ENCODE measurements at regions not wholly inside any gene's neighbourhood (a gene's known extent, or its start where the extent isn't known, plus 50 kb on each side); places are given as distances from the start of the nearest gene placed in this dataset.

DNA sequence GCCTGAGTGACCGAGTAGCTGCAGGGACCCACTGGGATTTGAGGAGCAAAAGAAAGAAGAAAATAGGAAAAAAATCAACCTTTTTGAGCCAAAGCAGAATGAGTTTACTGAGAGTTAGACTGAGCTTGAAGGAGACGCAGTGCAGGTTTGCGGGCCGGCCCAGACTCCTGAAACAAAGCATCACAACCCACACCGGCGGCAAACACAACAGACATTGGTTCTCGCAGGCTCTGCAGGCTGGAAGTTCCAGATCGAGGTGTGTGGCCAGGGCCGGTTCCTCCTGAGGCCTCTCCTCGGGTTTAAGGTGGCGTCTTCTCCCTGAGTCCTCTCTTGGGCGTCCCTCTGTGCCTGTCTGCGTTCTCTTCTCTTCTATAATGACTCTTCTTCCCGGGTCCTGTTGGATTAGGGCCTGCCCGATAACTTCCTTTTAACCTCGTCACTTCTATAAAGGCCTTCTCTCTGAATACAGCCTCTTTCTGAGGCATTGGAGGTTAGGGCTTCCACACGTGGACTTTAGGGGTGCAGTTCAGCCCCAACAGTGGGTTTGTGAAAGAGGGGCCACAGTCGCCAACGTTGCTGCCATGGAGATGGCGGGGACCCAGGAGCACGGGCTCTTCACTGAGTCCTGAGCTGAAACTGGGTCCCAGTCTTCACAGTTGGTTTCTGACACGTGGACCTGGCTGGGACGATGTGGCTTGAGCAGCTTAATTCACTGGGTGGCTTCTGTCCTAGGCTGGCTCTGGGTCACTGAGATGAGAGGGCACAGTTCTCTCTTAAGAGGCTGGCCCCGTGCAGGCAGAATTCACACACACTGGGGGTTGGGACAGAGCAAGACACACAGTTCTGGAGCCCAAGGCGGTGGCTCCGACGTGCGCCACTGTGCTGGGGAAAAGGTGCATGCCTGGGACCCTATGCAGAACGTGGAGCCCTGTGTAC lies 1047.7 kb downstream of the BRD1 start:
- Histone ChIP-seq H3K9ac (ENCODE audit: low read length) (no peak overlapping the region), H3K4me3 (ENCODE audit: low read length) (no peak overlapping the region), H3K27ac (ENCODE audit: low read depth, low read length) (no peak overlapping the region)

GRCh38 chr22:48779211-48779643 lies 1048.4 kb downstream of the BRD1 start:
- H3K27me3 ChIP-seq (ENCODE audit: control insufficient read depth, insufficient read depth, low read length) = no peaks in the 10 kb centered on the region
- H3K9ac ChIP-seq (ENCODE audit: low read length) = no peak overlapping the region
- H3K27ac ChIP-seq (ENCODE audit: low read depth, low read length) = no peak overlapping the region
- H3K4me1 ChIP-seq (ENCODE audit: control insufficient read depth, insufficient read depth, low read length) = no peaks in the 10 kb centered on the region
- H3K4me3 ChIP-seq (ENCODE audit: low read length) = no peak overlapping the region
- no peaks in the 10 kb centered on the region for H3K36me3 ChIP-seq (ENCODE audit: control insufficient read depth, insufficient read depth, low read length)

More for the DNA sequence above, 1047.7 kb downstream of the BRD1 start:
- Histone ChIP-seq H3K4me1 (ENCODE audit: control insufficient read depth, insufficient read depth, low read length) (no peaks in the 10 kb centered on the region), H3K36me3 (ENCODE audit: control insufficient read depth, insufficient read depth, low read length) (no peaks in the 10 kb centered on the region), H3K27me3 (ENCODE audit: control insufficient read depth, insufficient read depth, low read length) (no peaks in the 10 kb centered on the region)

DNA sequence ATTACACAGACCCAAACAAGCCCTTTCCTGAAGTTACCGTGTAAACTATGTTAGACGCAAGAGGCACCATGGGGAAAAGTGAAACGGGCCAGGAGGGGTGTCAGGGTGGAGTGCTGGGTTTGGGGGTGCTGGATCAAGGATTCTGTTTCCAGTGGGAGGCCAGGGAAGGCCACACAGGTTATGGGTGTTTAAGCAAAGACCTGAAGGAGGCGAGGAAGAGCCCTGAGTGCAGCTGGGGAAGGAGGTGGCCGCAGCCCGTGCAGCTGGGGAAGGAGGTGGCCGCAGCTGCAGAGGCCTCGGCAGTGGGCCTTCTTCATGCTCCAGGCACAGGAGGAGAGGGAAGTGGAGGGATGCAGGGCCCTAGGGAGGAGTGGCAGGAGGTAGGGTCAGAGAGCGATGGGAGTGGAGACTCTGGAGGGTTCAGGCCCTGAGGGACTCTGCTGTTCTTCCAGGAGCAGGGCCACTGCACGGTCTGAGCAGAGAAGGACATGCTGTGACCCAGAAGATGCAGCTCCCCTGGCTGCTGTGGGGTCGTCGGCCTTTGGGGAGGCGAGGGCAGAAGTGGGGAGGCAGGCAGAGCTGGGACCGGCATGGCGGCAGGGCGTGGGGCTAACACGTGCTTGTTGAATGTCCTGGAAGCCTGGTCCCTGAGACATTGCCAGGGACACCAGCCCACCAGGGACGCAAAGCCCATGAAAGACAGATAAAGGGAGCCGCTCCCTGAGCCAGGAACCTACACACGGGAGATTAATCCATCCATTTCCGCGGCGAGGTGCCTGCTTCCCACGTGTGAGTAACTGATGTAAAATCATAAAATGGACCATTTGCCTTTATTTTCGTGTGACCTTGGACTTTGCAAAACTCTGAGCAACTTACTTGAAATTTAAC lies 1049.1 kb downstream of the BRD1 start:
- no peaks in the 10 kb centered on the region for H3K27me3 ChIP-seq (ENCODE audit: control insufficient read depth, insufficient read depth, low read length)
- H3K4me3 ChIP-seq (ENCODE audit: low read length) = no peak overlapping the region
- no peaks in the 10 kb centered on the region for H3K4me1 ChIP-seq (ENCODE audit: control insufficient read depth, insufficient read depth, low read length)
- no peak overlapping the region for H3K9ac ChIP-seq (ENCODE audit: low read length)
- no peak overlapping the region for H3K27ac ChIP-seq (ENCODE audit: low read depth, low read length)
- no peaks in the 10 kb centered on the region for H3K36me3 ChIP-seq (ENCODE audit: control insufficient read depth, insufficient read depth, low read length)

GRCh38 chr22:48772286-48772907 lies 1055.3 kb downstream of the BRD1 start:
- Histone ChIP-seq H3K4me3 (ENCODE audit: low read length) (no peak overlapping the region), H3K4me1 (ENCODE audit: control insufficient read depth, insufficient read depth, low read length) (no peaks in the 10 kb centered on the region), H3K27me3 (ENCODE audit: control insufficient read depth, insufficient read depth, low read length) (no peaks in the 10 kb centered on the region), H3K36me3 (ENCODE audit: control insufficient read depth, insufficient read depth, low read length) (no peaks in the 10 kb centered on the region), H3K9ac (ENCODE audit: low read length) (no peak overlapping the region), H3K27ac (ENCODE audit: low read depth, low read length) (no peak overlapping the region)

GRCh38 chr22:48765595-48765994 lies 1062.1 kb downstream of the BRD1 start:
- no peak overlapping the region for H3K4me3 ChIP-seq (ENCODE audit: low read length)
- H3K4me1 ChIP-seq (ENCODE audit: control insufficient read depth, insufficient read depth, low read length) = no peaks in the 10 kb centered on the region
- no peak overlapping the region for H3K9ac ChIP-seq (ENCODE audit: low read length)
- H3K27ac ChIP-seq (ENCODE audit: low read depth, low read length) = no peak overlapping the region
- H3K27me3 ChIP-seq (ENCODE audit: control insufficient read depth, insufficient read depth, low read length) = no peaks in the 10 kb centered on the region
- H3K36me3 ChIP-seq (ENCODE audit: control insufficient read depth, insufficient read depth, low read length) = no peaks in the 10 kb centered on the region

- Histone ChIP-seq H3K4me1 (ENCODE audit: control insufficient read depth, insufficient read depth, low read length) (no peaks in the 10 kb centered on the region), H3K27ac (ENCODE audit: low read depth, low read length) (no peak overlapping the region), H3K27me3 (ENCODE audit: control insufficient read depth, insufficient read depth, low read length) (no peaks in the 10 kb centered on the region), H3K9ac (ENCODE audit: low read length) (no peak overlapping the region), H3K4me3 (ENCODE audit: low read length) (no peak overlapping the region), H3K36me3 (ENCODE audit: control insufficient read depth, insufficient read depth, low read length) (no peaks in the 10 kb centered on the region)
These were observed 1066.1 kb downstream of the BRD1 start for GRCh38 chr22:48761546-48761945.

GRCh38 chr22:48760481-48761390 lies 1066.9 kb downstream of the BRD1 start:
- Histone ChIP-seq H3K27ac (ENCODE audit: low read depth, low read length) (no peak overlapping the region), H3K4me3 (ENCODE audit: low read length) (no peak overlapping the region), H3K27me3 (ENCODE audit: control insufficient read depth, insufficient read depth, low read length) (no peaks in the 10 kb centered on the region), H3K4me1 (ENCODE audit: control insufficient read depth, insufficient read depth, low read length) (no peaks in the 10 kb centered on the region), H3K9ac (ENCODE audit: low read length) (no peak overlapping the region), H3K36me3 (ENCODE audit: control insufficient read depth, insufficient read depth, low read length) (no peaks in the 10 kb centered on the region)

- H3K27me3 ChIP-seq (ENCODE audit: control insufficient read depth, insufficient read depth, low read length) = no peaks in the 10 kb centered on the region
- H3K4me1 ChIP-seq (ENCODE audit: control insufficient read depth, insufficient read depth, low read length) = no peaks in the 10 kb centered on the region
- H3K4me3 ChIP-seq (ENCODE audit: low read length) = no peak overlapping the region
- H3K9ac ChIP-seq (ENCODE audit: low read length) = no peak overlapping the region
- H3K36me3 ChIP-seq (ENCODE audit: control insufficient read depth, insufficient read depth, low read length) = no peaks in the 10 kb centered on the region
- no peak overlapping the region for H3K27ac ChIP-seq (ENCODE audit: low read depth, low read length)
These were observed 1068.5 kb downstream of the BRD1 start for GRCh38 chr22:48758881-48759875.

GRCh38 chr22:48757985-48758561 lies 1069.6 kb downstream of the BRD1 start:
- H3K27me3 ChIP-seq (ENCODE audit: control insufficient read depth, insufficient read depth, low read length) = no peaks in the 10 kb centered on the region
- no peak overlapping the region for H3K27ac ChIP-seq (ENCODE audit: low read depth, low read length)
- no peak overlapping the region for H3K9ac ChIP-seq (ENCODE audit: low read length)
- H3K4me3 ChIP-seq (ENCODE audit: low read length) = no peak overlapping the region
- no peaks in the 10 kb centered on the region for H3K36me3 ChIP-seq (ENCODE audit: control insufficient read depth, insufficient read depth, low read length)
- H3K4me1 ChIP-seq (ENCODE audit: control insufficient read depth, insufficient read depth, low read length) = no peaks in the 10 kb centered on the region

- no peaks in the 10 kb centered on the region for H3K4me1 ChIP-seq (ENCODE audit: control insufficient read depth, insufficient read depth, low read length)
- H3K9ac ChIP-seq (ENCODE audit: low read length) = no peak overlapping the region
- no peaks in the 10 kb centered on the region for H3K27me3 ChIP-seq (ENCODE audit: control insufficient read depth, insufficient read depth, low read length)
These were observed 1070.1 kb downstream of the BRD1 start for GRCh38 chr22:48757581-48757980.

More at GRCh38 chr22:48757581-48757980, 1070.1 kb downstream of the BRD1 start:
- no peaks in the 10 kb centered on the region for H3K36me3 ChIP-seq (ENCODE audit: control insufficient read depth, insufficient read depth, low read length)
- H3K4me3 ChIP-seq (ENCODE audit: low read length) = no peak overlapping the region
- no peak overlapping the region for H3K27ac ChIP-seq (ENCODE audit: low read depth, low read length)
